ENCODE measurements at regions not wholly inside any gene's neighbourhood (a gene's known extent, or its start where the extent isn't known, plus 50 kb on each side); places are given as distances from the start of the nearest gene placed in this dataset.
"Not testable (repeated sequence)": the region's sequence is repeated elsewhere in the genome, so short reads cannot be mapped to it uniquely, and the experiment has no call there.

DNA sequence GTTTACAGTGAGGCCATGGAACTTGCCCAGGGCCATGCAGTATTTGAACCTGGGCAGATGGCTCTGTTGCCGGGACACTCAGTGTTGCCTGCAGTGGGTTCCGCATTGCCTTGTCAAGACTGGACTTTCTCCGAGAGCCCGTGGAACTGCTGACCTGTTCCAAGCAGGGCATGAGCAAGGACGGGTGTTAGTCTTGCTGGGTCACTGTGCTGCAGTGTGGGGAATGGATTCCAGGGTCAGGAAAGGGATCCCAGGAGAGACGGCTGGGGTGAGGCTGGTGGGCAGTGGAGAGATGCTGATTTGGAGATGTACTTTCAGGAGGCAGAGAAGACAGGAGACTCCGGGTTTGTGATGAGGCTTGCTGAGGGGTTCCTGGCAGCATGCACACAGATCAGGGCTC is 348.7 kb upstream of the HS6ST1 start:
- Histone ChIP-seq H3K27me3 (ENCODE audit: insufficient read depth, poor library complexity, severe bottlenecking) (no peaks in the 10 kb centered on the region), H3K27ac (replicated peaks) (no peak overlapping the region), H3K4me3 (replicated peaks; ENCODE audit: insufficient read depth, low read length) (no peak overlapping the region)
- DNase-seq (ENCODE audit: low read depth in 1 of 2, low spot score in 1 of 2): no peak
- TF ChIP-seq GABPA (IDR thresholded peaks at IDR 0.05; ENCODE audit: low read depth) (no peak), POLR2AphosphoS5 (IDR thresholded peaks at IDR 0.05; ENCODE audit: low read depth) (no peak), CTCF (IDR thresholded peaks at IDR 0.05; ENCODE audit: insufficient read depth, low read length) (no peak), SPI1 (IDR thresholded peaks at IDR 0.05; ENCODE audit: borderline replicate concordance, low read depth) (no peak)
- TF ChIP-seq, protein P1, sequence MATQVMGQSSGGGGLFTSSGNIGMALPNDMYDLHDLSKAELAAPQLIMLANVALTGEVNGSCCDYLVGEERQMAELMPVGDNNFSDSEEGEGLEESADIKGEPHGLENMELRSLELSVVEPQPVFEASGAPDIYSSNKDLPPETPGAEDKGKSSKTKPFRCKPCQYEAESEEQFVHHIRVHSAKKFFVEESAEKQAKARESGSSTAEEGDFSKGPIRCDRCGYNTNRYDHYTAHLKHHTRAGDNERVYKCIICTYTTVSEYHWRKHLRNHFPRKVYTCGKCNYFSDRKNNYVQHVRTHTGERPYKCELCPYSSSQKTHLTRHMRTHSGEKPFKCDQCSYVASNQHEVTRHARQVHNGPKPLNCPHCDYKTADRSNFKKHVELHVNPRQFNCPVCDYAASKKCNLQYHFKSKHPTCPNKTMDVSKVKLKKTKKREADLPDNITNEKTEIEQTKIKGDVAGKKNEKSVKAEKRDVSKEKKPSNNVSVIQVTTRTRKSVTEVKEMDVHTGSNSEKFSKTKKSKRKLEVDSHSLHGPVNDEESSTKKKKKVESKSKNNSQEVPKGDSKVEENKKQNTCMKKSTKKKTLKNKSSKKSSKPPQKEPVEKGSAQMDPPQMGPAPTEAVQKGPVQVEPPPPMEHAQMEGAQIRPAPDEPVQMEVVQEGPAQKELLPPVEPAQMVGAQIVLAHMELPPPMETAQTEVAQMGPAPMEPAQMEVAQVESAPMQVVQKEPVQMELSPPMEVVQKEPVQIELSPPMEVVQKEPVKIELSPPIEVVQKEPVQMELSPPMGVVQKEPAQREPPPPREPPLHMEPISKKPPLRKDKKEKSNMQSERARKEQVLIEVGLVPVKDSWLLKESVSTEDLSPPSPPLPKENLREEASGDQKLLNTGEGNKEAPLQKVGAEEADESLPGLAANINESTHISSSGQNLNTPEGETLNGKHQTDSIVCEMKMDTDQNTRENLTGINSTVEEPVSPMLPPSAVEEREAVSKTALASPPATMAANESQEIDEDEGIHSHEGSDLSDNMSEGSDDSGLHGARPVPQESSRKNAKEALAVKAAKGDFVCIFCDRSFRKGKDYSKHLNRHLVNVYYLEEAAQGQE (IDR thresholded peaks at IDR 0.05; ENCODE audit: insufficient replicate concordance, low read depth): no peak

DNA sequence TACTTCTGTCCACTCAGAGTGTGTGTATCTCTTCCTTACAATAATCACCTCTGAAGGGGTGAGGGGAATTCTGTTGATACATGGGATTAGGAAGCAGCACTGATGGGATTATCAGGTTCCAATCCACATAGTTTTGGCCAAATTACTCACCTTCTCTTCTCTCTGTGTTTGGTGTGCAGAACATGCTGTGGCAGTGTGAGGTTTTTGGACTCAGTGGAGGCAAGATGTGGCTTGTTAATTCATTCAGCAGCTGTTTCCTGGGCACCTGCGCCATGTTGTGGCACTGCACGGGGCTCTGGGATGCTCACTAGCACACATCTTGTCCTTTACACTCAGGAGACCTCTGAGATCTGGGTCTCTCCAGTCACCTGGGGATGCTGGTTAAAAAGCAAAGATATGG is 350.3 kb upstream of the HS6ST1 start:
- no peak for DNase-seq (ENCODE audit: low read depth in 1 of 2, low spot score in 1 of 2)
- no peak for TF ChIP-seq SPI1 (IDR thresholded peaks at IDR 0.05; ENCODE audit: borderline replicate concordance, low read depth)
- TF ChIP-seq POLR2AphosphoS5 (IDR thresholded peaks at IDR 0.05; ENCODE audit: low read depth): no peak
- TF ChIP-seq GABPA (IDR thresholded peaks at IDR 0.05; ENCODE audit: low read depth): no peak
- TF ChIP-seq, protein P1 (IDR thresholded peaks at IDR 0.05; ENCODE audit: insufficient replicate concordance, low read depth): no peak
- no peak for TF ChIP-seq CTCF (IDR thresholded peaks at IDR 0.05; ENCODE audit: insufficient read depth, low read length)
- H3K27ac ChIP-seq (replicated peaks): no peak overlapping the region
- no peak overlapping the region for H3K4me3 ChIP-seq (replicated peaks; ENCODE audit: insufficient read depth, low read length)
- H3K27me3 ChIP-seq (ENCODE audit: insufficient read depth, poor library complexity, severe bottlenecking): no peaks in the 10 kb centered on the region

DNA sequence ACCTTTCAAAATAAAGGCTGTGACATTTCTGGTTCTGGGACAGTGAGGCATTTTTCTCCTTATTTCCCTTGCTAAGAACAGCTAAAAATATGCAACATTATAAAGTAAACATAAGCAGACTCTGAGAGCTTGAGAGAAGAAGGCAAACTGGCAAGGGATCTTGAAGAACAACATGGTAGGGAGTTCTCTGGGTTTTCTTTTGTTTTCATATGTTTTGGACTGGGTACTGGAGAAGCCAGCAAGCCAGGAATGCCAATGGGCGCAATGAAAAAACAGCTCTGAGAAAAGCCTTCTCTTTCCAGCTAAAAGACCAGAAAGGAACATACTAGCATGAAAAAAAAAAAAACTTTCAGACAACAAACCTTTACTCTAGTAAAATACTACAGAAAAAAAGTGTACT is 351.4 kb upstream of the HS6ST1 start:
- TF ChIP-seq, protein P1 (IDR thresholded peaks at IDR 0.05; ENCODE audit: insufficient replicate concordance, low read depth): no peak
- TF ChIP-seq GABPA (IDR thresholded peaks at IDR 0.05; ENCODE audit: low read depth) (no peak), POLR2AphosphoS5 (IDR thresholded peaks at IDR 0.05; ENCODE audit: low read depth) (no peak), CTCF (IDR thresholded peaks at IDR 0.05; ENCODE audit: insufficient read depth, low read length) (no peak), SPI1 (IDR thresholded peaks at IDR 0.05; ENCODE audit: borderline replicate concordance, low read depth) (no peak)
- Histone ChIP-seq H3K27ac (replicated peaks) (no peak overlapping the region), H3K4me3 (replicated peaks; ENCODE audit: insufficient read depth, low read length) (no peak overlapping the region), H3K27me3 (ENCODE audit: insufficient read depth, poor library complexity, severe bottlenecking) (no peaks in the 10 kb centered on the region)
- DNase-seq (ENCODE audit: low read depth in 1 of 2, low spot score in 1 of 2): no peak

DNA sequence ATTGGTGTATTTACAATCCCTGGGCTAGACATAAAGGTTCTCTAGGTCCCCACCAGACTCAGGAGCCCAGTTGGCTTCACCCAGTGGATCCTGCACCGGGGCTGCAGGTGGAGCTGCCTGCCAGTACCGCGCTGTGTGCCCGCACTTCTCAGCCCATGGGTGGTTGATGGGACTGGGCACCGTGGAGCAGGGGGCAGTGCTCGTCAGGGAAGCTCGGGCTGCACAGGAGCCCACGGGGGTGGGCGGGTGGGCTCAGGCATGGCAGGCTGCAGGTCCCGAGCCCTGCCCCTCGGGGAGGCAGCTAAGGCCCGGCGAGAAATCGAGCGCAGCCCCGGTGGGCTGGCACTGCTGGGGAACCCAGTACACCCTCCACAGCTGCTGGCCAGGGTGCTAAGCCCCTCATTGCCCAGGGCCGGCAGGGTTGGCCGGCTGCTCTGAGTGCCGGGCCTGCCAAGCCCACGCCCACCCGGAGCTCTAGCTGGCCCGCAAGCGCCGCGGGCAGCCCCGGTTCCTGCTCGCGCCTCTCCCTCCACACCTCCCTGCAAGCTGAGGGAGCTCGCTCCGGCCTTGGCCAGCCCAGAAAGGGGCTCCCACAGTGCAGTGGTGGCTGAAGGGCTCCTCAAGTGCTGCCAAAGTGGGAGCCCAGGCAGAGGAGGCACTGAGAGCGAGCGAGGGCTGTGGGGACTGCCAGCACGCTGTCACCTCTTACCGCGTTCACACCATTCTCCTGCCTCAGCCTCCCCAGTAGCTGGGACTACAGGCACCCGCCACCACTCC is 353.5 kb upstream of the HS6ST1 start:
- DNase-seq (ENCODE audit: low read depth in 1 of 2, low spot score in 1 of 2); H3K4me3 ChIP-seq (replicated peaks; ENCODE audit: insufficient read depth, low read length); H3K27ac ChIP-seq (replicated peaks); H3K27me3 ChIP-seq (ENCODE audit: insufficient read depth, poor library complexity, severe bottlenecking): not testable (repeated sequence)

GRCh38 chr2:128679680-128680079 is 361.0 kb upstream of the HS6ST1 start:
- H3K27ac ChIP-seq (replicated peaks); H3K4me3 ChIP-seq (replicated peaks; ENCODE audit: insufficient read depth, low read length); DNase-seq (ENCODE audit: low read depth in 1 of 2, low spot score in 1 of 2); H3K27me3 ChIP-seq (ENCODE audit: insufficient read depth, poor library complexity, severe bottlenecking): not testable (repeated sequence)

Data from HL-60 (cell line).